HUDEP-2 (cell line): ENCODE measurements at regions not wholly inside any gene's neighbourhood (a gene's known extent, or its start where the extent isn't known, plus 50 kb on each side); places are given as distances from the start of the nearest gene placed in this dataset.

Experiments used
- DNase-seq, 76 experiments: peaks; one replicate each; lab custom pipeline; 2025; ENCODE audit not compliant: unreplicated experiment in 76 of 76; lab: John Stamatoyannopoulos, UW

GRCh38 chr13:28548468-28548867, 53.5 kb upstream of the FLT1 start:
- no peak for DNase-seq

- no peak for DNase-seq
These were observed 50.8 kb upstream of the FLT1 start for GRCh38 chr13:28545583-28546333.
